ENCODE measurements at regions not wholly inside any gene's neighbourhood (a gene's known extent, or its start where the extent isn't known, plus 50 kb on each side); places are given as distances from the start of the nearest gene placed in this dataset.
"Not testable (repeated sequence)": the region's sequence is repeated elsewhere in the genome, so short reads cannot be mapped to it uniquely, and the experiment has no call there.

GRCh38 chr2:111411867-111412681 lies 291.4 kb downstream of the BCL2L11 start:
- H3K23me2 ChIP-seq (ENCODE audit: low read depth, low read length); H2BK120ac ChIP-seq (replicated peaks; ENCODE audit: low read depth, low read length); H3K4me2 ChIP-seq (ENCODE audit: insufficient read depth in 1 of 2, low read depth in 2 of 2, low read length in 2 of 2); H3K79me1 ChIP-seq (ENCODE audit: low read depth, low read length); H2BK15ac ChIP-seq (ENCODE audit: low read length); H2BK20ac ChIP-seq (ENCODE audit: low read length); H4K5ac ChIP-seq (ENCODE audit: insufficient read length, low read depth, low read length); H2AK5ac ChIP-seq (ENCODE audit: low read depth, low read length); H3K27me3 ChIP-seq (replicated peaks in 1 of 4; ENCODE audit: control insufficient read depth in 3 of 4, extremely low read depth in 1 of 4, insufficient read depth in 3 of 4, low read length in 3 of 4); H3K36me3 ChIP-seq (ENCODE audit: control insufficient read depth in 2 of 4, insufficient read depth in 4 of 4, low read length in 3 of 4); H4K20me1 ChIP-seq (replicated peaks in 1 of 2; ENCODE audit: control insufficient read depth in 1 of 2, insufficient read depth in 2 of 2, low read length in 2 of 2); H3K18ac ChIP-seq (ENCODE audit: extremely low read depth, low read length); POLR2A ChIA-PET (ENCODE audit: partially characterized antibody); H3K9me3 ChIP-seq (ENCODE audit: insufficient read depth in 2 of 2, low read depth in 1 of 2, low read length in 1 of 2); H3K4ac ChIP-seq (replicated peaks; ENCODE audit: insufficient read length, low read depth, low read length); H3K23ac ChIP-seq (ENCODE audit: insufficient read length); H3K79me2 ChIP-seq (ENCODE audit: control insufficient read depth in 1 of 2, insufficient read depth in 2 of 2, low read length in 2 of 2); CTCF ChIA-PET (ENCODE audit: partially characterized antibody); H3K14ac ChIP-seq (ENCODE audit: insufficient read length); H2AFZ ChIP-seq (ENCODE audit: low read length); H4K8ac ChIP-seq (ENCODE audit: extremely low read depth, insufficient read depth, low read length); H2BK5ac ChIP-seq (ENCODE audit: low read depth, low read length); H3K4me1 ChIP-seq (replicated peaks in 1 of 4; ENCODE audit: control insufficient read depth in 3 of 4, insufficient read depth in 4 of 4, low read length in 3 of 4); DNase-seq (ENCODE audit: low read depth in 1 of 2, low spot score in 2 of 2); H3K9ac ChIP-seq (replicated peaks in 1 of 4; ENCODE audit: extremely low read depth in 1 of 4, low read depth in 3 of 4, low read length in 3 of 4); FAIRE-seq; H3K56ac ChIP-seq (replicated peaks; ENCODE audit: insufficient read length, low read depth, low read length); H3K4me3 ChIP-seq (ENCODE audit: extremely low read depth in 1 of 4, insufficient read depth in 2 of 4, low read depth in 3 of 4, low read length in 4 of 4); H3K27ac ChIP-seq (ENCODE audit: low read depth, low read length); H2BK12ac ChIP-seq (ENCODE audit: low read depth, low read length); H4K91ac ChIP-seq (replicated peaks; ENCODE audit: insufficient read length, low read length): not testable (repeated sequence)
- WGBS, 2 experiments (ENCODE audit: extremely low coverage in 1 of 2, insufficient coverage in 1 of 2, insufficient read length in 1 of 2, insufficient replicate concordance in 2 of 2, low coverage in 1 of 2, low lambda C conversion rate in 2 of 2, missing lambda C conversion rate in 1 of 2) = 93% methylated on average over 5 of the region's 18 CpGs; no CpG with 5 or more reads in 1 of the 2 experiments

All from H1 (cell line).